B cell (primary cell): ENCODE measurements at regions not wholly inside any gene's neighbourhood (a gene's known extent, or its start where the extent isn't known, plus 50 kb on each side); places are given as distances from the start of the nearest gene placed in this dataset.
"Not testable (repeated sequence)": the region's sequence is repeated elsewhere in the genome, so short reads cannot be mapped to it uniquely, and the experiment has no call there.

Experiments used
- CTCF ChIP-seq: fragments of 200-600 bp; IDR thresholded peaks from one replicate; pipeline ENCODE4 v1.8.0; 2022; ENCODE audit warnings: antibody characterized with exemption, mild to moderate bottlenecking
- EZH2 ChIP-seq: IDR thresholded peaks from 2 replicates; pipeline ENCODE4 v1.6.1; 2012; ENCODE audit warnings: borderline replicate concordance, low read depth, mild to moderate bottlenecking, moderate library complexity, low read length; ENCODE audit not compliant: insufficient read depth, poor library complexity, severe bottlenecking

- TF ChIP-seq CTCF, EZH2: not testable (repeated sequence)
These were observed 59.5 kb upstream of the MAP10 start for GRCh38 chr1:232745698-232746097.
